Small intestine (tissue), 7 donors: ENCODE measurements at regions not wholly inside any gene's neighbourhood (a gene's known extent, or its start where the extent isn't known, plus 50 kb on each side); places are given as distances from the start of the nearest gene placed in this dataset.

Experiments
- DNase-seq, 2 donors: peaks; one replicate each; pipeline versions ENCODE4 v3.0.0 to v3.0.0-alpha.2; 2013
- FAIRE-seq: peaks from 2 replicates; lab custom pipeline; 2012; peaks lifted over from hg19 to GRCh38; lab: Jason Lieb, UNC
- H3K27ac ChIP-seq, 3 donors: one replicate each; pipeline ENCODE4 v1.5.1; 2013; ENCODE audit warnings: low read length in 2 of 3, mild to moderate bottlenecking in 2 of 3, control low read depth in 1 of 3, inconsistent platforms in 1 of 3, low read depth in 1 of 3, moderate library complexity in 1 of 3
- H3K27me3 ChIP-seq, 3 donors: one replicate each; pipeline ENCODE4 v1.6.1; 2013; ENCODE audit warnings: low read length in 3 of 3, inconsistent platforms in 1 of 3; ENCODE audit not compliant: control insufficient read depth in 3 of 3, insufficient read depth in 3 of 3
- H3K36me3 ChIP-seq, 3 donors: one replicate each; pipeline ENCODE4 v1.6.1; 2013; ENCODE audit warnings: low read length in 3 of 3, inconsistent platforms in 1 of 3, low read depth in 1 of 3, mild to moderate bottlenecking in 1 of 3, moderate library complexity in 1 of 3; ENCODE audit not compliant: control insufficient read depth in 3 of 3, insufficient read depth in 2 of 3
- H3K4me1 ChIP-seq, 3 donors: one replicate each; pipeline ENCODE4 v1.6.1; 2013; ENCODE audit warnings: low read length in 2 of 3, inconsistent platforms in 1 of 3, low read depth in 1 of 3, mild to moderate bottlenecking in 1 of 3, moderate library complexity in 1 of 3; ENCODE audit not compliant: control insufficient read depth in 3 of 3, insufficient read depth in 2 of 3
- H3K4me3 ChIP-seq, 3 donors: one replicate each; pipeline ENCODE4 v1.5.1; 2013; ENCODE audit warnings: low read length in 3 of 3, control low read depth in 1 of 3, inconsistent platforms in 1 of 3, low read depth in 1 of 3, mild to moderate bottlenecking in 1 of 3, moderate library complexity in 1 of 3
- H3K9me3 ChIP-seq, 2 donors: one replicate each; pipeline ENCODE4 v1.6.1; 2013; ENCODE audit warnings: low read depth in 1 of 2, low read length in 1 of 2; ENCODE audit not compliant: control insufficient read depth in 2 of 2, insufficient read depth in 1 of 2
- WGBS, 3 donors: extraction: QIAGEN DNeasy Blood & Tissue Kit; methylation state at CpG; one replicate each; pipeline ENCODE4 v1.1.7; 2013; 5-methylcytosine and 5-hydroxymethylcytosine counted together
- donor health status: healthy with polysubstance abuse.
- donor health status: control.
- donor health status: control.
- donor health status: Bipolar disorder and iron deficiency.
- donor health status: healthy.

DNA sequence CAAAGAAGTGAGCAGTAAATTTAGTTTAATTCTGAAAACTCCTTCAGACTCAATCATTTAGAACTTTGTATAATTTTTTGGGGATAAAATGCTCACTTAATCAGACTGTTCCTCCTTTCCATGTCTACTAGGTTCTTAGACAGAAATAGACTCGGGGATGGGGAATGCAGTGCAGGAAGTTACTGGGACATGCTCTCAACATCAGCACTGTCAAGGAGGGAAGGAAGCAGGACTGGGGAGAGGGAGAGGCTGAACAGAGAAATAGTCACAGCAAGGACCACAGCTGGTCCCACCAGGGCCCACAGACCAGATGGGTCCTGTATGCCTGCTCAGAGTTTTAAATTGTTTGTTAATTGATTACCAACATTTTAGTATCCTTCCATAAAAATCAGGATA, 310.1 kb upstream of the MSX2 start:
- WGBS, 3 donors, result 28 to 58% (median 57%) methylated on average over 1 of the region's 1 CpG
- H3K9me3 ChIP-seq, result no peaks in the 10 kb centered on the region
- H3K4me1 ChIP-seq, result no peaks in the 10 kb centered on the region
- no peak overlapping the region for H3K4me3 ChIP-seq
- DNase-seq (no peak), FAIRE-seq (no peak)
- H3K36me3 ChIP-seq, result no peaks in the 10 kb centered on the region
- H3K27ac ChIP-seq, result no peak overlapping the region
- no peaks in the 10 kb centered on the region for H3K27me3 ChIP-seq

GRCh38 chr5:174418809-174419539, 305.4 kb upstream of the MSX2 start:
- no peaks in the 10 kb centered on the region for H3K9me3 ChIP-seq

DNA sequence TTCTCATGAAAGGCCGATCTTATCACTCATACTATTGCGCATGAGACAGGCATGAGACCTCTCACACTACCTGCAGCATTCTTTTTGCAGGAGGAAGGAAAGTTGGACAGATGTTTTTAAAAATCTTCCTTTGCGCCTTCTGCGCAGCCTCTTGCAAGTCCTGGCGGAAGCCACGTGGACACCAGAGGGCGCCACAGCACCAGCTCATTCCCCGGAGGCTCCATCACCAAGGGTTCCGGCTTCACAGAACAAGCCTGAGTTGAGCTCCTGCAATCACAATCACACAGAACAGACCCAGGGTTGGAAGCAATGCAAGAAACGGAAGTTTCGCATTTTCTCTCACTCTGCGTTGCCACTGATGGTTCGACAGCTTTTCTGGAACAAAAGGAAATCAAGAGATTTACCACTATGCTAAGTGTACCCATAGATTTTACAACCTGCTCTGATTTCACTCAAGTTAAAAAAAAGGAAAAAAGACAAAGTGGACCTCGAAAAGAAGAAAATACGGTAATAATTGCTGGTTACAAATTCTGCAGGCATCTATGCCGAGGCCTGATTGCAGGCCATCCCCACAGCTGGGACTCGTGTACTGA, 304.7 kb upstream of the MSX2 start:
- 14 to 17% (median 14%) methylated on average over 17 of the region's 17 CpGs for WGBS, 3 donors
- DNase-seq (peak; percentile 89 to 95), FAIRE-seq (no peak)
- Histone ChIP-seq H3K4me3 (no peak overlapping the region), H3K9me3 (no peaks in the 10 kb centered on the region), H3K4me1 (no peaks in the 10 kb centered on the region), H3K36me3 (no peaks in the 10 kb centered on the region), H3K27me3 (no peaks in the 10 kb centered on the region), H3K27ac (no peak overlapping the region)

More at GRCh38 chr5:174418809-174419539, 305.4 kb upstream of the MSX2 start:
- no peak for FAIRE-seq
- Histone ChIP-seq H3K4me3 (no peak overlapping the region), H3K4me1 (no peaks in the 10 kb centered on the region), H3K27me3 (no peaks in the 10 kb centered on the region), H3K36me3 (no peaks in the 10 kb centered on the region), H3K27ac (no peak overlapping the region)
- WGBS, 3 donors, result 3 to 4% (median 3%) methylated on average over 18 of the region's 18 CpGs
- DNase-seq, result peak; percentile 75 to 79

- Histone ChIP-seq H3K9me3 (no peaks in the 10 kb centered on the region), H3K36me3 (no peaks in the 10 kb centered on the region), H3K27ac (no peak overlapping the region), H3K4me3 (no peak overlapping the region), H3K27me3 (no peaks in the 10 kb centered on the region), H3K4me1 (no peaks in the 10 kb centered on the region)
- FAIRE-seq (no peak), DNase-seq (no peak)
- 26 to 56% (median 38%) methylated on average over 1 of the region's 1 CpG for WGBS, 3 donors
These were observed 303.6 kb upstream of the MSX2 start for GRCh38 chr5:174420651-174421407.

- Histone ChIP-seq H3K36me3 (no peaks in the 10 kb centered on the region), H3K9me3 (no peaks in the 10 kb centered on the region), H3K27me3 (no peaks in the 10 kb centered on the region), H3K4me1 (no peaks in the 10 kb centered on the region), H3K4me3 (no peak overlapping the region), H3K27ac (no peak overlapping the region)
- no peak for DNase-seq
- WGBS, 3 donors, result 72 to 77% (median 76%) methylated on average over 7 of the region's 7 CpGs
- no peak for FAIRE-seq
These were observed 303.0 kb upstream of the MSX2 start for GRCh38 chr5:174421408-174421805.

GRCh38 chr5:174423558-174423957, 300.8 kb upstream of the MSX2 start:
- DNase-seq, result no peak

DNA sequence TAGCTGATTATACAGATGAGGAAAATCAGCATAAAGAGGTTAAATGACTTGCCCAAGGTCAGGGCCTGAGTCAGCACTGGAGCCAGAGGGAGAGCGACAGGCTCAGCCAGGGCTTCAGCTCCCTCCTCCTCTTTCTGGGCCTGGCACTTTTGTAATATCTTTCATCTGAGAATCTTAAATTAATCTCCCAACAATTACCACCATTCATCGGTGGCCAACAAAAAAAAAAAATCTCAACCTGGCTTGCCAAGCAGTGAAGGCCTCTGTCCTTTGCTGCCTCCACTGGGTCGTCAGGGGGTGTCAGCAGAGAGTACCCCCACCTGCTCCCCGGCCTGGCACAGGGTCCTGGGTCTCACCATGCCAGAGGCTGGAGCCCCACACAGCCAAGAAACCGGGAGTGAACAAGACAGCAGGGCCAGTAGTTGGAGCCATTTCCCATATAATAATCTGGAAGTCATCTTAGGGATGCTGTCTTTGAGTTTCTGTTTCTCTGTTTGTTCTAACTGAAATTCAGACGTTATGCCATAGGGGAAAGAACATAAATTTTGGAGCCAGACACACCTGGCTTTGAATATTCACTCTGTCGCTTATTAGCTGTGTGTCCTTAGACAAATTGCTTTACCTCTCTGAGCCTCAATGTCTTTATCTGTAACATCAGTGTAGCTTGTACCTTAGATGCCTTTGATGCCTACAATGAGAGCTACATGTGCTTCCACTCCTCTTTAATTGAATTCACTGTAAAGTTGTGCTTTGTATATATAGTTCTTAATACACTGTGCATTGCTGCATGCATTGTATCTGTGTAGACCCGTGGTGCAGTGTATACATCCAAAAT, 299.9 kb upstream of the MSX2 start:
- Histone ChIP-seq H3K36me3 (no peaks in the 10 kb centered on the region), H3K4me3 (no peak overlapping the region), H3K27me3 (no peaks in the 10 kb centered on the region), H3K4me1 (peaks cover 0 to 2% (median 0%) of the 10 kb centered on the region in 3 donors), H3K27ac (no peak overlapping the region), H3K9me3 (no peaks in the 10 kb centered on the region)
- DNase-seq (no peak), FAIRE-seq (no peak)
- WGBS, 3 donors, result 31 to 54% (median 40%) methylated on average over 8 of the region's 8 CpGs

More at GRCh38 chr5:174423558-174423957, 300.8 kb upstream of the MSX2 start:
- WGBS, 3 donors, result 40 to 88% (median 71%) methylated on average over 11 of the region's 11 CpGs
- Histone ChIP-seq H3K27me3 (no peaks in the 10 kb centered on the region), H3K4me3 (no peak overlapping the region), H3K9me3 (no peaks in the 10 kb centered on the region), H3K27ac (no peak overlapping the region), H3K36me3 (no peaks in the 10 kb centered on the region), H3K4me1 (peaks cover 0 to 2% (median 0%) of the 10 kb centered on the region in 3 donors)
- FAIRE-seq, result no peak
